Left cardiac atrium (tissue), 4 donors: ENCODE measurements at regions not wholly inside any gene's neighbourhood (a gene's known extent, or its start where the extent isn't known, plus 50 kb on each side); places are given as distances from the start of the nearest gene placed in this dataset.
"Not testable (repeated sequence)": the region's sequence is repeated elsewhere in the genome, so short reads cannot be mapped to it uniquely, and the experiment has no call there.

Experiments used
- ATAC-seq, 2 donors: fragments of 200-7000 bp; cut with Tn5 transposase; one replicate each; pipeline ENCODE4 v1.9.1; 2020; ENCODE audit warnings: mild to moderate bottlenecking in 2 of 2, moderate library complexity in 2 of 2
- DNase-seq: peaks from one replicate; pipeline ENCODE4 v3.0.0-alpha.2; 2020
- intact Hi-C, 2 donors: fragments of 100-400 bp; cut with DNase I; formaldehyde crosslinking; loops; one replicate each; pipeline versions ENCODE4 v1.14.1 to v1.15.1; 2022 to 2023
- donor health status: DM: no; HTN: yes; CAD: no.
- donor health status: DM: no; HTN: yes; CAD: no; lungs with severe emphysema.
- donor health status: DM: yes; HTN: yes; CAD: no.
- donor health status: Dilated cardiomyopathy.

DNA sequence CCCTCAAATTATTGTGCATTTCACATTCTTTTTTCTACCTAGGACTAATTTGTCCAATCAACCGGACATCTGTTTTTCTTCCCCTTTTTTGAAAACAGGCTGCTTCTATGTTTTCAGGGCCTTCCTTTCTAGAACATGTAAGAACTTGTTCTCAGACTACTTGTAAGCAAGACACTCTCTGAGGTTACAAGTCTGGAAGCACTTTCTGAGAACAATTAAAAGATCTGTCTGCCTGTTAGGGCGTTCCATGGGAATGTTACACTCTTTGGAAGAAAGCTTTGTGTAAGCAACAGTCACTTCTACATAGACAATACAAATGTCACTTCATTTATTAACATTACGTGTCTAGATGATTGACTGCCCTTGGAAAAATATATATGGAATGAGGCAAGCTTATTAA lies 50.9 kb upstream of the HSPB3 start:
- ATAC-seq, result no peak
- DNase-seq, result no peak
- intact Hi-C loops, result no loop called here

DNA sequence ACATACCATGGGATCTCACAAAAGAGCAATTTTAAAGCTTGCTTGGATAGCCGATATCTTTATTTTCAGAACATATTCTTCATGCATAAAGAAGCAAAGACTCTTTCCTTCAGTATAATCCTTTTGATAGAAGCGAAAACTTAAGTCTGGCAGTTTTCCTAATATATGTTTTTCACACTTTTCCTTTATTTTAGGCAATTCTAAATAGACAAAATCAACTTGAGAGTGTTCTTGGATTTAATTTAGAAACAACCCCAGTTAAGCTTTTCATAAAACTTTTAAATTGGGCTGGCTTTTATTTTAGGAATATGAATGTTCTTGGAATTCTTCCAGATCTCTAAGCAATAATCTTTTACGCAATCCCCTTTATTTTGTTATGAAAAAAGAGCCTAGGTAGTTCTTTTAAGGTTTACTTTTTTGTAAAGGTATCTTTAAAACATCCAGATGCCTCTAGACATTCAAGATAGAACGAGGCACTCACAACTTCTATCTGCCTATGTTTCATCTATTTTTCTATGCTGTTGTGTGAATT lies 51.5 kb upstream of the HSPB3 start:
- intact Hi-C loops, result no loop called here
- ATAC-seq (no peak), DNase-seq (no peak)

- intact Hi-C loops, result no loop called here
- ATAC-seq, result no peak
- DNase-seq, result no peak
Observed at GRCh38 chr5:54403121-54403520, 52.4 kb upstream of the HSPB3 start.

DNA sequence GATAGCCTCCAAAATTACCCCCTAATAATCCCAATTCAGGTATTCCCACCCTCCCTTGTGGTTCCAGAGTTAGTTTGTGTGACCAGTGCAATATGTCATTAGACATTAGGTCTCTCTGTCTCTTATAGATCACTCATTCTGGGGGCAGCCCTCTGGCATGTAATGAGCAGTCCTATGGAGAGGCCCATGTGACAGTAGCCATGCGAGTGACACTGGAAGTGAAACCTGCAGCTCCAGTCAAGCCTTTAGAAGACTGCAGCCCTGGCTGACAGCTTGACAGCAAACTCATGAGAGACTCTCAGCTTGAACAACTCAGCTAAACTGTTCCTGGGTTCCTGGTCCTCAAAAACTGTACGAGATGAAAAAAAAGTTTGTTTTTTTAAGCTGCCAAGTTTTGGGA lies 54.0 kb upstream of the HSPB3 start:
- no peak for DNase-seq
- no peak for ATAC-seq
- intact Hi-C loops, result no loop called here

- DNase-seq (no peak), ATAC-seq (no peak)
- intact Hi-C loops, result no loop called here
Observed at GRCh38 chr5:54398191-54398590, 57.3 kb upstream of the HSPB3 start.

DNA sequence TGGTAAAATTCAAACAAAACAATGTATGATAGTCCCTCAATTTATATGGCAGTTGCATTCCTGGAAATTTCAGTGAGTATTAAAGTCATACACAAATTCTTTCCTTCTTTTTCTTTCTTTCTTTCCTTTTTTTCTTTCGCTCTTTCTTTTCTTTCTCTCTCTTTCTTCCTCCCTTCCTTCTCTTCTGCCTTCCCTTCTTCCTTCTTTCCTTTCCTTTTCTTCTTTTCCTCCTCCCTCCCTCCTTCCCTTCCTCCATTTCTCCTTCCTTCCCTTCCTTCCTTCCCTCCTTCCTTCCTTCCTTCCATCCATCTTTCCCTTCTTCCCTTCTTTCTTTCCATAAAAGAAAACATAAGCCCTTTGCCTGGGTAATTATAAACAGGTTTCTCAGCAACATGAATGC lies 58.1 kb upstream of the HSPB3 start:
- intact Hi-C loops, result no loop called here
- DNase-seq (no peak), ATAC-seq (no peak)

DNA sequence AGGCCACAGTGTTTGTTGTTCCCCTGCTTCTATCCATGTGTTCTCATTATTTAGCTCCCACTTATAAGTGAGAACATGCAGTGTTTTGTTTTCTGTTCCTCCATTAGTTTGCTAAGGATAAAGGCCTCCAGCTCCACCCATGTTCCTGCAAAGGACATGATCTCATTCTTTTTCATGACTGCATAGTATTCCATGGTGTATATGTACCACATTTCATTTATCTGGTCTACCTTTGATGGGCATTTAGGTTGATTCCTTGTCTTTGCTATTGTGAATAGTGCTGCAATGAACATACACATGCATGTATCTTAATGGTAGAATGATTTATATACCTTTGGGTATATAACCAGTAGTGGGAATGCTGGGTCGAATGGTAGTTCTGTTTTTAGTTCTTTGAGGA lies 62.5 kb upstream of the HSPB3 start:
- ATAC-seq, DNase-seq, intact Hi-C loops: not testable (repeated sequence)

DNA sequence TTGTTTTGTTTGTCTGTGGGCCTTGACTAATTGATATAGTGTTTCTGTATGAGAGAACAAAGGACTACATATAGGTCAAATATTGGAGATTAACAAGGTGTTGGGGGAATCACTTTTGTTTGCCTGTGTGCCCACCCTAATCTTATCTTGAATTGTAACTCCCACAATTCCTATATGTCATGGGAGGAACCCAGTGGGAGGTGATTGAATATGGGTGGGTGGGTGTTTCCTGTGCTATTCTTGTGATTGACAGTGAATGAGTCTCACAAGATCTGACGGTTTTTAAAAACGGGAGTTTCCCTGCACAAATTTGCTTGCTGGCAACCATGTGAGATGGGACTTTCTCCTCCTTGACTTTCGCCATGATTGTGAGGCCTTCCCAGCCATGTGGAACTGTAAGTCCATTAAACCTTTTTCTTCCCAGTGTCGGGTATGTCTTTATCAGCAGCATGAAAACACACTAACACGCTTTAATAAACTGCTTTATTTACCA lies 64.9 kb upstream of the HSPB3 start:
- intact Hi-C loops, result no loop called here
- no peak for ATAC-seq
- no peak for DNase-seq

DNA sequence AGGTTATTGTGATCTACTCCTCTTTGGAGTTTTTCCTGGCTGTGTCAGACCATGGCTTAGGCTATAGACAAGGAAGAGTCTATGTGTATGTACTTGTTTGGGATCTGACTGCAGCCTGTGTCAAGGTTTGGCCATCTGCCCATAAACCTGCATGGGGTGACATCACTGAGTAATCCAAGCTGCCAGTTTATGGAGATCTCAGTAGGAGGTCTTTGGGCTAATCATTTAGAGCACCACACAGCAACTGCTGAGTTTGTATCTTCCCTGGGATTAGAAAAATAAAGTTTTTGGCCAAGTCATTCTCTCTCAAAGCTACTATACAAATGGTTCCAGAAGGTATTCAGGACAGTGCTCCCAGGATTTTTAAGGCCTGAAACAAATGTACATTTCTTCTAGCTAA lies 65.5 kb upstream of the HSPB3 start:
- ATAC-seq (peak in 1 of 2 donors; percentile 36), DNase-seq (no peak)
- intact Hi-C loops, result no loop called here

- ATAC-seq, DNase-seq, intact Hi-C loops: not testable (repeated sequence)
Observed at GRCh38 chr5:54389399-54389798, 66.1 kb upstream of the HSPB3 start.

- ATAC-seq (no peak), DNase-seq (no peak)
- intact Hi-C loops, result no loop called here
Observed at GRCh38 chr5:54388811-54389210, 66.7 kb upstream of the HSPB3 start.

DNA sequence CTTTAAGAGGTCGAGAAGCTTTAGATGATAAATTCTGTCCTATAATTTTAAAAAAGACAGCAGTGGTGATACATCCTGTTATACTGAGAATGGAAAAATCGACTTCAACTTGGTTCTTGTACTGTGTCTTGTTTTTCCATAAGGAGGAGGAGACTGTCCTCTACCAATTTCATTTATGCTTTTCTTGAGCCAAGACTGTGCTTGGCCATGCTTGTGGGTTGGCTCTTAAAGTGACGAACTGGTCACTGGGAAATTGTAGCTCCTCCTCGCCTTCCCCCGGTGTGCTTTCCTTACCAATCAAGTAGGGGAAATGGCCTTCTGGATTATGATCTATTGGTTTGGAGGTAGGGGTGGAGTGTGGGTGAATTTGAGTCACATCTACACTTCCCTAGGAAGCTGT lies 67.1 kb upstream of the HSPB3 start:
- intact Hi-C loops, result no loop called here
- ATAC-seq, result peak in 1 of 2 donors; percentile 58
- no peak for DNase-seq

DNA sequence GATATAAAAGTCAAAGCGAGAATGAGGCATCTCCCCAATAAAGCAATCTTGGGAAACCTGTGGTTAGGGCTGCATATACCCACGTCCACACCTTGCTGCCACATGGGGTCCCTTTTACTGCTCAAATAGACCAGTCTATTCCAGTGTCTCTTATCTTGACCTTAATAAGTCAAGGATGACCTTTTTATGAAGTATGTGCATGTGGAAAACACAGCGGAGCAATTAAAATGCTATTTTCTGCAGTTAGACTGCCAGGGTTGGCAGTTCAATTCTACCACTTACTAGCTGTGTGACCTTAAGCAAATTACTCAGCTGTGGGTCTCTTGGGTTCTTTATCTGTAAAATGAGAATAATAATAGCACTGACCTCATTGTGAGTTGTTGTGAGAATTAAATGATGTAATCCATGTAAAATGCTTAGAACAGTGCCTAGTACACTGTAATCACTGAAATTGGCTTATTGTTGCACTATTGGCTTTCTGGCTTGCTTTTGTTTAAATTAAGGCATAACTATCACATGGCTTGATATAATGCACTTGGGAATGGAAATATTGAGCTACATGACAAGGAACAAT lies 67.8 kb upstream of the HSPB3 start:
- intact Hi-C loops, result no loop called here
- peak; percentile 73 to 90 for ATAC-seq
- DNase-seq, result no peak

GRCh38 chr5:54387031-54387430 lies 68.5 kb upstream of the HSPB3 start:
- intact Hi-C loops, result no loop called here
- DNase-seq, result no peak
- ATAC-seq, result peak in 1 of 2 donors; percentile 29

DNA sequence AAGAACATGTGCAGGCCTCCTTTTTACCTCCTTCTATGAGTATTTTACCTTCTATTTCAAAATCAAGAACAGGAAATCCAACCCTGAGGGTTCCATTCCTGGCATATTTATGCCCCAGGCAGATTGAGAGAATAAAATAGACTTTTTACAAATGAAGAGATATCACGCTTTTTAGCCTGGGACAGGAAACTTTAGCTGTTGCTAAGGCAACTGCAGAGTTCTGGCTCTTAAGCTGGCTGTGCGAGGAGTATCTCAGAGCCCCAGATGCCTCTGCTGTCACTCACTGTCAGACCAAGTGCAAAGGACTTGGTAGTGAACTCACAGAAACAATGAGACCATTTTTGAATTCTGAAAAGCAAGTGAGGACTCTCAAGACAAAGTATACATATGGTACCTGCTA lies 69.5 kb upstream of the HSPB3 start:
- ATAC-seq, result no peak
- intact Hi-C loops, result no loop called here
- no peak for DNase-seq

DNA sequence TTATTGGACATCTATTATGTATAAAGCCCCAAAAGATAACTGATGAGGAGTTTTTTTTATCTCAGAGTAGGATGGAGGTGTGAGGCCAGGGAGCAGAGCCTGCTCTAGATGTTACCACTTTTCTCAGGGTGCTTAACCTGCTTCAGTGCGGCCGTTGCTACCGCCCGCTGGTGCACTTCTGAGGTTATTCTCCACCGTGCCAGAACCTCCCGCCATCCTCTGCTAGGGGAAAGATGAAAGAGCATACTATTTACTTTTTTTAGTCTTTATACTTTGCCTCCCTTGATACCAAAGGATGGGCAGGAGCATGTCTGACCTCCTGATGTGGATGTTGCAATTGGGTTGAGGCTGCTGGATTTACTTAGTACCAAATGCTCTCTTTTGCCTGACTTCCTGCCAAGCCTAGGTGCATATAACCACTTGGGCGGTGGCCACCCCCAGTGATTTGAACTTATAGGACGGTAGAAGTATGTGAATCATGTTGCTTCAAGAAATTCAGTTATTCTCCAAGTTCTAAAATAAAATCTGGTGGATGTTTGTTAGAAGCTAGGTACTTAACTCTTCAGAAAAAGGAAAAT lies 71.1 kb upstream of the HSPB3 start:
- DNase-seq (no peak), ATAC-seq (no peak)
- intact Hi-C loops, result no loop called here

GRCh38 chr5:54383941-54384340 lies 71.6 kb upstream of the HSPB3 start:
- ATAC-seq, result no peak
- intact Hi-C loops, result no loop called here
- DNase-seq, result no peak

GRCh38 chr5:54383225-54383901 lies 72.1 kb upstream of the HSPB3 start:
- no peak for DNase-seq
- intact Hi-C loops, result no loop called here
- ATAC-seq, result no peak

GRCh38 chr5:54381319-54381718 lies 70.9 kb upstream of the ARL15 start:
- DNase-seq, ATAC-seq, intact Hi-C loops: not testable (repeated sequence)

DNA sequence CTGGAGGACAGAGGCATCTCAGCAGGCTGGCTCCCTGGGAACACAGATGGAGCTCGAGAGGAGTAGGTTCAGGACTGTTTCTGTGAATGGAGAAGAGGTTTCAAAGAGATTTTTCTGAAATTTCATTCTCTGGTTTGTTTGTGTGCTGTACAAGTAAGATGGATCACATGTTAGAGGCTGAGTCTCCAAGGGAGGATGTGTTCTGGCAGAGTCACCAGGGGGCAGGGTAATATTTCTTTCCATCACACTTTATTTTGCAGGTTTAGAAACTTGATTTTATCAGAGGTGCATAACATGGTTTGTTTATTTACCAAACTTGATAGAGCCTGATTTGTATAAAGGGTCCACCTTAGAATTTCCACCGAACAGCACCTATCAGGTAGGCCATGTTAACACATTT lies 69.2 kb upstream of the ARL15 start:
- intact Hi-C loops, result no loop called here
- no peak for ATAC-seq

GRCh38 chr5:54378707-54379106 lies 68.3 kb upstream of the ARL15 start:
- DNase-seq (no peak), ATAC-seq (no peak)
- intact Hi-C loops, result no loop called here

More for the DNA sequence above, 69.2 kb upstream of the ARL15 start:
- no peak for DNase-seq
